ENCODE measurements at regions not wholly inside any gene's neighbourhood (a gene's known extent, or its start where the extent isn't known, plus 50 kb on each side); places are given as distances from the start of the nearest gene placed in this dataset.
A peak's percentile ranks its signal among the peaks of the same experiment; 100 is the strongest.

GRCh38 chr12:46603776-46604456 lies 221.9 kb downstream of the SLC38A4 start:
- Histone ChIP-seq H3K18ac (ENCODE audit: low read depth in 1 of 2, low read length in 2 of 2) (no peak overlapping the region), H2BK5ac (ENCODE audit: low read depth, low read length, poor library complexity, severe bottlenecking) (no peak overlapping the region), H2AK5ac (ENCODE audit: low read length, severe bottlenecking) (no peak overlapping the region)

GRCh38 chr12:46602474-46602873 lies 223.3 kb downstream of the SLC38A4 start:
- H4K91ac ChIP-seq (ENCODE audit: low read length), result no peak overlapping the region
- no peak overlapping the region for H2BK12ac ChIP-seq (ENCODE audit: low read length in 2 of 2)
- H3K79me1 ChIP-seq (replicated peaks; ENCODE audit: low read length, poor library complexity, severe bottlenecking), result peaks cover 4% of the 10 kb centered on the region
- H3K27me3 ChIP-seq (ENCODE audit: control insufficient read depth in 1 of 2, insufficient read depth in 1 of 2, low read length in 2 of 2), result no peaks in the 10 kb centered on the region
- no peak overlapping the region for H2BK15ac ChIP-seq (ENCODE audit: low read depth, poor library complexity, severe bottlenecking)
- no peak overlapping the region for H3K4me2 ChIP-seq (ENCODE audit: low read length, poor library complexity, severe bottlenecking)
- H3K18ac ChIP-seq (ENCODE audit: low read depth in 1 of 2, low read length in 2 of 2), result no peak overlapping the region
- H3K36me3 ChIP-seq (ENCODE audit: control insufficient read depth in 1 of 2, insufficient read depth in 2 of 2, low read depth in 1 of 2, low read length in 2 of 2), result no peaks in the 10 kb centered on the region
- DNase-seq, result no peak
- H3K9me3 ChIP-seq (ENCODE audit: control insufficient read depth, low read length), result peaks cover 6% of the 10 kb centered on the region
- no peak overlapping the region for H3K14ac ChIP-seq (ENCODE audit: low read length in 2 of 2)
- no peaks in the 10 kb centered on the region for H3K4me1 ChIP-seq (ENCODE audit: control insufficient read depth, insufficient read depth, low read depth, low read length)
- no peak overlapping the region for H3K4ac ChIP-seq (ENCODE audit: low read depth in 1 of 2, low read length in 2 of 2)
- H4K8ac ChIP-seq (ENCODE audit: low read length), result no peak overlapping the region
- H3K4me3 ChIP-seq (ENCODE audit: insufficient read depth in 1 of 2, low read depth in 1 of 2, low read length in 2 of 2), result no peak overlapping the region
- no peak overlapping the region for H2BK5ac ChIP-seq (ENCODE audit: low read depth, low read length, poor library complexity, severe bottlenecking)
- H3K27ac ChIP-seq (ENCODE audit: low read length, poor library complexity, severe bottlenecking), result no peak overlapping the region
- WGBS, result no CpG with 5 or more reads among the region's 1 CpG
- no peak overlapping the region for H2AFZ ChIP-seq (ENCODE audit: low read depth, low read length)
- H2AK5ac ChIP-seq (ENCODE audit: low read length, severe bottlenecking), result no peak overlapping the region
- no peak overlapping the region for H3K9ac ChIP-seq (ENCODE audit: low read length)
- H3K23ac ChIP-seq (ENCODE audit: low read length in 2 of 2), result no peak overlapping the region
- H2BK120ac ChIP-seq (ENCODE audit: low read depth, low read length), result no peak overlapping the region

More at GRCh38 chr12:46603776-46604456, 221.9 kb downstream of the SLC38A4 start:
- Histone ChIP-seq H3K4me3 (ENCODE audit: insufficient read depth in 1 of 2, low read depth in 1 of 2, low read length in 2 of 2) (no peak overlapping the region), H3K27ac (ENCODE audit: low read length, poor library complexity, severe bottlenecking) (no peak overlapping the region), H3K23ac (ENCODE audit: low read length in 2 of 2) (no peak overlapping the region), H3K4ac (ENCODE audit: low read depth in 1 of 2, low read length in 2 of 2) (no peak overlapping the region), H3K9me3 (ENCODE audit: control insufficient read depth, low read length) (peaks cover 6% of the 10 kb centered on the region), H4K8ac (ENCODE audit: low read length) (no peak overlapping the region), H2BK12ac (ENCODE audit: low read length in 2 of 2) (no peak overlapping the region), H3K4me1 (ENCODE audit: control insufficient read depth, insufficient read depth, low read depth, low read length) (no peaks in the 10 kb centered on the region), H3K9ac (ENCODE audit: low read length) (no peak overlapping the region), H2AFZ (ENCODE audit: low read depth, low read length) (no peak overlapping the region), H2BK120ac (ENCODE audit: low read depth, low read length) (no peak overlapping the region), H3K36me3 (ENCODE audit: control insufficient read depth in 1 of 2, insufficient read depth in 2 of 2, low read depth in 1 of 2, low read length in 2 of 2) (no peaks in the 10 kb centered on the region), H3K14ac (ENCODE audit: low read length in 2 of 2) (no peak overlapping the region), H4K91ac (ENCODE audit: low read length) (no peak overlapping the region), H3K4me2 (ENCODE audit: low read length, poor library complexity, severe bottlenecking) (no peak overlapping the region), H3K27me3 (ENCODE audit: control insufficient read depth in 1 of 2, insufficient read depth in 1 of 2, low read length in 2 of 2) (no peaks in the 10 kb centered on the region), H3K79me1 (replicated peaks; ENCODE audit: low read length, poor library complexity, severe bottlenecking) (peaks cover 4% of the 10 kb centered on the region), H2BK15ac (ENCODE audit: low read depth, poor library complexity, severe bottlenecking) (no peak overlapping the region)
- DNase-seq, result no peak
- WGBS, result 98% methylated on average over 3 of the region's 3 CpGs

- Histone ChIP-seq H3K9ac (ENCODE audit: low read length) (no peak overlapping the region), H4K91ac (ENCODE audit: low read length) (peak overlapping the region; percentile 25), H2BK5ac (ENCODE audit: low read depth, low read length, poor library complexity, severe bottlenecking) (no peak overlapping the region), H4K8ac (ENCODE audit: low read length) (peak overlapping the region; percentile 36), H2BK12ac (ENCODE audit: low read length in 2 of 2) (peak overlapping the region; percentile 4 to 14), H3K27me3 (ENCODE audit: control insufficient read depth in 1 of 2, insufficient read depth in 1 of 2, low read length in 2 of 2) (no peaks in the 10 kb centered on the region), H3K4ac (ENCODE audit: low read depth in 1 of 2, low read length in 2 of 2) (no peak overlapping the region), H3K18ac (ENCODE audit: low read depth in 1 of 2, low read length in 2 of 2) (peak overlapping the region in 1 of 2 experiments; percentile 11), H2BK120ac (ENCODE audit: low read depth, low read length) (no peak overlapping the region), H3K27ac (ENCODE audit: low read length, poor library complexity, severe bottlenecking) (no peak overlapping the region), H3K4me3 (ENCODE audit: insufficient read depth in 1 of 2, low read depth in 1 of 2, low read length in 2 of 2) (no peak overlapping the region), H3K36me3 (ENCODE audit: control insufficient read depth in 1 of 2, insufficient read depth in 2 of 2, low read depth in 1 of 2, low read length in 2 of 2) (no peaks in the 10 kb centered on the region), H3K23ac (ENCODE audit: low read length in 2 of 2) (no peak overlapping the region), H2AK5ac (ENCODE audit: low read length, severe bottlenecking) (no peak overlapping the region), H3K9me3 (ENCODE audit: control insufficient read depth, low read length) (peaks cover 4% of the 10 kb centered on the region), H3K4me2 (ENCODE audit: low read length, poor library complexity, severe bottlenecking) (no peak overlapping the region), H2AFZ (ENCODE audit: low read depth, low read length) (no peak overlapping the region), H3K14ac (ENCODE audit: low read length in 2 of 2) (no peak overlapping the region), H2BK15ac (ENCODE audit: low read depth, poor library complexity, severe bottlenecking) (peak overlapping the region; percentile 48), H3K4me1 (ENCODE audit: control insufficient read depth, insufficient read depth, low read depth, low read length) (peaks cover under 1% of the 10 kb centered on the region), H3K79me1 (replicated peaks; ENCODE audit: low read length, poor library complexity, severe bottlenecking) (no peaks in the 10 kb centered on the region)
- no peak for DNase-seq
- 79% methylated on average over 3 of the region's 5 CpGs for WGBS
These were observed 218.6 kb upstream of the SLC38A2 start for GRCh38 chr12:46590991-46591703.

GRCh38 chr12:46585854-46586621 lies 213.5 kb upstream of the SLC38A2 start:
- DNase-seq, result peak; percentile 81
- no peak overlapping the region for H2AK5ac ChIP-seq (ENCODE audit: low read length, severe bottlenecking)
- 66% methylated on average over 7 of the region's 7 CpGs for WGBS
- H3K14ac ChIP-seq (ENCODE audit: low read length in 2 of 2), result peak overlapping the region in 1 of 2 experiments; percentile 93
- no peaks in the 10 kb centered on the region for H3K36me3 ChIP-seq (ENCODE audit: control insufficient read depth in 1 of 2, insufficient read depth in 2 of 2, low read depth in 1 of 2, low read length in 2 of 2)
- peaks cover 8% of the 10 kb centered on the region for H3K4me1 ChIP-seq (ENCODE audit: control insufficient read depth, insufficient read depth, low read depth, low read length)
- no peak overlapping the region for H3K23ac ChIP-seq (ENCODE audit: low read length in 2 of 2)
- no peaks in the 10 kb centered on the region for H3K27me3 ChIP-seq (ENCODE audit: control insufficient read depth in 1 of 2, insufficient read depth in 1 of 2, low read length in 2 of 2)
- peak overlapping the region; percentile 3 for H3K4me2 ChIP-seq (ENCODE audit: low read length, poor library complexity, severe bottlenecking)
- H4K91ac ChIP-seq (ENCODE audit: low read length), result peak overlapping the region; percentile 100
- no peak overlapping the region for H3K9ac ChIP-seq (ENCODE audit: low read length)
- peak overlapping the region; percentile 86 for H2BK120ac ChIP-seq (ENCODE audit: low read depth, low read length)
- H4K8ac ChIP-seq (ENCODE audit: low read length), result peak overlapping the region; percentile 84
- H2BK5ac ChIP-seq (ENCODE audit: low read depth, low read length, poor library complexity, severe bottlenecking), result no peak overlapping the region
- peak overlapping the region; percentile 77 for H2AFZ ChIP-seq (ENCODE audit: low read depth, low read length)
- H3K18ac ChIP-seq (ENCODE audit: low read depth in 1 of 2, low read length in 2 of 2), result peak overlapping the region; percentile 90 to 96
- H3K4me3 ChIP-seq (ENCODE audit: insufficient read depth in 1 of 2, low read depth in 1 of 2, low read length in 2 of 2), result no peak overlapping the region
- H2BK12ac ChIP-seq (ENCODE audit: low read length in 2 of 2), result peak overlapping the region; percentile 73 to 99
- no peaks in the 10 kb centered on the region for H3K79me1 ChIP-seq (replicated peaks; ENCODE audit: low read length, poor library complexity, severe bottlenecking)
- H3K4ac ChIP-seq (ENCODE audit: low read depth in 1 of 2, low read length in 2 of 2), result peak overlapping the region; percentile 62 to 87
- no peak overlapping the region for H3K27ac ChIP-seq (ENCODE audit: low read length, poor library complexity, severe bottlenecking)
- H2BK15ac ChIP-seq (ENCODE audit: low read depth, poor library complexity, severe bottlenecking), result peak overlapping the region; percentile 83
- H3K9me3 ChIP-seq (ENCODE audit: control insufficient read depth, low read length), result peaks cover 10% of the 10 kb centered on the region
